Left ventricle myocardium inferior (tissue), 1 donor: ENCODE measurements at regions not wholly inside any gene's neighbourhood (a gene's known extent, or its start where the extent isn't known, plus 50 kb on each side); places are given as distances from the start of the nearest gene placed in this dataset.

Source experiments
- DNase-seq: peaks from one replicate; pipeline ENCODE4 v3.0.0-alpha.2; 2020
- H3K27ac ChIP-seq: fragments of 200-600 bp; replicated peaks from 2 replicates; pipeline ENCODE4 v1.8.0; 2021
- H3K27me3 ChIP-seq: fragments of 200-600 bp; 2 replicates; pipeline ENCODE4 v1.8.0; 2021; ENCODE audit warnings: low read depth
- H3K36me3 ChIP-seq: fragments of 200-600 bp; 2 replicates; pipeline ENCODE4 v1.8.0; 2021
- H3K4me1 ChIP-seq: fragments of 200-600 bp; 2 replicates; pipeline ENCODE4 v1.8.0; 2021
- H3K4me3 ChIP-seq: fragments of 200-600 bp; 2 replicates; pipeline ENCODE4 v1.8.0; 2021; ENCODE audit warnings: mild to moderate bottlenecking, moderate library complexity
- H3K9me3 ChIP-seq: fragments of 200-600 bp; replicated peaks from 2 replicates; pipeline ENCODE4 v1.8.0; 2021
- CTCF ChIP-seq: fragments of 200-600 bp; IDR thresholded peaks from 2 replicates; pipeline ENCODE4 v1.8.0; 2021; ENCODE audit warnings: antibody characterized with exemption, mild to moderate bottlenecking, borderline replicate concordance
- intact Hi-C: fragments of 100-400 bp; cut with micrococcal nuclease; formaldehyde crosslinking; loops from one replicate; pipeline ENCODE4 v1.11.0; 2022
- donor health status: DM: no; HTN: yes; CAD: no; lungs with severe emphysema.

- H3K9me3 ChIP-seq, result peaks cover 8% of the 10 kb centered on the region
- no peak overlapping the region for H3K4me3 ChIP-seq
- no peak for DNase-seq
- no peaks in the 10 kb centered on the region for H3K4me1 ChIP-seq
- H3K27ac ChIP-seq, result no peak overlapping the region
- intact Hi-C loops, result no loop called here
- H3K36me3 ChIP-seq, result no peaks in the 10 kb centered on the region
- no peak for TF ChIP-seq CTCF
- no peaks in the 10 kb centered on the region for H3K27me3 ChIP-seq
Observed at GRCh38 chr4:162272215-162272614, 108.4 kb upstream of the FSTL5 start.

GRCh38 chr4:162268911-162269310 lies 105.1 kb upstream of the FSTL5 start:
- Histone ChIP-seq H3K4me1 (no peaks in the 10 kb centered on the region), H3K36me3 (no peaks in the 10 kb centered on the region), H3K27ac (no peak overlapping the region), H3K9me3 (peaks cover 34% of the 10 kb centered on the region), H3K27me3 (no peaks in the 10 kb centered on the region), H3K4me3 (no peak overlapping the region)
- no peak for TF ChIP-seq CTCF
- no peak for DNase-seq
- intact Hi-C loops, result no loop called here

GRCh38 chr4:162265802-162266201 lies 102.0 kb upstream of the FSTL5 start:
- intact Hi-C loops, result no loop called here
- peaks cover 45% of the 10 kb centered on the region for H3K9me3 ChIP-seq
- no peak for DNase-seq
- TF ChIP-seq CTCF, result no peak
- H3K4me1 ChIP-seq, result no peaks in the 10 kb centered on the region
- H3K27me3 ChIP-seq, result no peaks in the 10 kb centered on the region
- no peak overlapping the region for H3K27ac ChIP-seq
- H3K36me3 ChIP-seq, result no peaks in the 10 kb centered on the region
- no peak overlapping the region for H3K4me3 ChIP-seq

- no peaks in the 10 kb centered on the region for H3K27me3 ChIP-seq
- H3K4me3 ChIP-seq, result no peak overlapping the region
- no peak for DNase-seq
- no peaks in the 10 kb centered on the region for H3K4me1 ChIP-seq
- TF ChIP-seq CTCF, result no peak
- intact Hi-C loops, result no loop called here
- no peak overlapping the region for H3K27ac ChIP-seq
- H3K36me3 ChIP-seq, result no peaks in the 10 kb centered on the region
- peaks cover 6% of the 10 kb centered on the region for H3K9me3 ChIP-seq
Observed at GRCh38 chr4:162245051-162245450, 81.3 kb upstream of the FSTL5 start.

GRCh38 chr4:162241857-162242256 lies 78.1 kb upstream of the FSTL5 start:
- intact Hi-C loops, result no loop called here
- TF ChIP-seq CTCF, result no peak
- Histone ChIP-seq H3K4me3 (no peak overlapping the region), H3K4me1 (no peaks in the 10 kb centered on the region), H3K36me3 (no peaks in the 10 kb centered on the region), H3K27ac (no peak overlapping the region), H3K27me3 (no peaks in the 10 kb centered on the region), H3K9me3 (peaks cover 6% of the 10 kb centered on the region)
- no peak for DNase-seq
